HG03442 (cell line): ENCODE measurements at regions not wholly inside any gene's neighbourhood (a gene's known extent, or its start where the extent isn't known, plus 50 kb on each side); places are given as distances from the start of the nearest gene placed in this dataset.
A peak's percentile ranks its signal among the peaks of the same experiment; 100 is the strongest.
"Not testable (repeated sequence)": the region's sequence is repeated elsewhere in the genome, so short reads cannot be mapped to it uniquely, and the experiment has no call there.

Source experiments
- ATAC-seq: cut with Tn5 transposase; IDR thresholded peaks from one replicate; pipeline ENCODE4 v1.9.1; 2021; ENCODE audit warnings: mild to moderate bottlenecking, moderate library complexity; ENCODE audit not compliant: unreplicated experiment

DNA sequence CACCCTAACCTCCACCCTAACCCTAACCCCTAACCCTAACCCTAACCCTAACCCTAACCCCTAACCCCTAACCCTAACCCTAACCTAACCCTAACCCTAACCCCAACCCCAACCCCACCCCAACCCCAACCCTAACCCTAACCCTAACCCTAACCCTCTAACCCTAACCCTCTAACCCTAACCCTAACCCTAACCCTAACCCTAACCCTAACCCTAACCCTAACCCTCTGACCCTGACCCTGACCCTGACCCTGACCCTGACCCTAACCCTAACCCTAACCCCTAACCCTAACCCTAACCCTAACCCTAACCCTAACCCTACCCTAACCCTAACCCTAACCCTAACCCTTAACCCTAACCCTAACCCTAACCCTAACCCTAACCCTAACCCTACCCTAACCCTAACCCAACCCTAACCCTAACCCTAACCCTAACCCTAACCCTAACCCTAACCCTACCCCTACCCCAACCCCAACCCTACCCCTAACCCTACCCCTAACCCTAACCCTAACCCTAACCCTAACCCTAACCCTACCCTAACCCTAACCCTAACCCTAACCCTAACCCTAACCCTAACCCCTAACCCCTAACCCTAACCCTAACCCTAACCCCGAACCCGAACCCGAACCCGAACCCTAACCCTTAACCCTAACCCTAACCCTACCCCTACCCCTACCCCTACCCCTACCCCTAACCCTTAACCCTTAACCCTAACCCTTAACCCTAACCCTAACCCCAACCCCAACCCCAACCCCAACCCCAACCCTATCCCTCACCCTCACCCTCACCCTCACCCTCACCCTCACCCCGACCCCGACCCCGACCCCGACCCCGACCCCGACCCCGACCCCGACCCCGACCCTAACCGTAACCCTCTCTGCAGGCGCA is 186.2 kb upstream of the CHL1 start:
- not testable (repeated sequence) for ATAC-seq

DNA sequence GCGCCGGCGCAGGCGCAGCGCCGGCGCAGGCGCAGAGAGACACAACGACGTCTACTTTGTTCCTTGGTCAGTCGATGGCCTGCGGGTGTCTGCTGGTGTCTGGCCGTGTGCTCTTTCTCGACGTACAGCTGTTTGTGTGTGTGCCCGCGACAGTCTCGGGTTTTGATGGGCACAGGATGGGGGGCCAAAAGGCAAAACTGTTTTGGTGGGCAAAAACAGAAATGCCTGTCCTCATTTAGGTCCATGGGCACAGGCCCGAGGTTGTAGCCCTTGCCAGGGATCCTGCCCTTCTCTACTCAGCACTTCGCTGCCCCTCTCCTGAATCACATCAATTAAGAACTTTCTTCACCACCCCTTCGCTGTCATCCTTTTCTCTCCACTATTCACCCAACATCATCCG is 184.8 kb upstream of the CHL1 start:
- no peak for ATAC-seq

- ATAC-seq: no peak
Measured at GRCh38 chr3:14652-15051, 181.9 kb upstream of the CHL1 start.

DNA sequence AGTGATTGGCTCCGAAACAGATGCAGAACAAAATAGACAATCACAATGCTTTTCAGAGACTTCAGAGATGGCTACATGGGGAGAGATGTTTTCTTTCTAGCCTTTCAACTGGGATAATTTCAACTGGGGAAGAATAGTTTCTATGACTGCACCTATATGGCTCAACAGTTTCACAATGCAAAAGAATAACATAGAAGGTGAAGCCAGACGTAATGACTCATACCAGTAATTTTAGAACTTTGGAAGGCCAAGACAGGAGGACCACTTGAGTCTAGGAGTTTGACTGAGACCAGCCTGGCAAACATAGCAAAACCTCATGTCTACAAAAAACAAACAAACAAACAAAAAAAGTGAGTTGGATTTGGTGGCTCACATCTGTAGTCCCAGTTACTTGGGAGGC is 180.2 kb upstream of the CHL1 start:
- no peak for ATAC-seq

GRCh38 chr3:20421-20820 is 176.1 kb upstream of the CHL1 start:
- no peak for ATAC-seq

GRCh38 chr3:24006-24405 is 172.6 kb upstream of the CHL1 start:
- no peak for ATAC-seq

DNA sequence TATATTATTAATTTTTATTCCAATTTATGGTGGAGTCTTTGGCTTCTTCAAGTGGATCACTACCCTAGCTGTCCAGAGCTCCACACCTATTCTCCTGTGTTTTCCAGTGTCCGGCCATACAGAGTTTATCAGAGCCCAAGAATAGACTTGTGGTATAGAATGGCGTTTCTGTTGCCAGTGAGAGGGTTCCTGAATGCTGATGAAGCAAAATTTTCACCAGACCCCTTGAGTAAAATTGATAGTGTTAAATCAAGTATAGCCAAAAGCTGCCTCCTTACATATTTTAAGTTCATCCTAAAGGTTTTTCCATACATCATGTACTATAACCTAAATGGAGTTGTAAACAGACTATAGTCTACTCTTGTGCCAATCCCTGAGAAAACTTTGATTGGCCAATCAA is 171.5 kb upstream of the CHL1 start:
- no peak for ATAC-seq

GRCh38 chr3:35985-36384 is 160.6 kb upstream of the CHL1 start:
- ATAC-seq: not testable (repeated sequence)

- ATAC-seq: peak; percentile 54
Measured at GRCh38 chr3:42871-43744, 153.5 kb upstream of the CHL1 start.

- no peak for ATAC-seq
Measured at GRCh38 chr3:44028-44676, 152.4 kb upstream of the CHL1 start.

DNA sequence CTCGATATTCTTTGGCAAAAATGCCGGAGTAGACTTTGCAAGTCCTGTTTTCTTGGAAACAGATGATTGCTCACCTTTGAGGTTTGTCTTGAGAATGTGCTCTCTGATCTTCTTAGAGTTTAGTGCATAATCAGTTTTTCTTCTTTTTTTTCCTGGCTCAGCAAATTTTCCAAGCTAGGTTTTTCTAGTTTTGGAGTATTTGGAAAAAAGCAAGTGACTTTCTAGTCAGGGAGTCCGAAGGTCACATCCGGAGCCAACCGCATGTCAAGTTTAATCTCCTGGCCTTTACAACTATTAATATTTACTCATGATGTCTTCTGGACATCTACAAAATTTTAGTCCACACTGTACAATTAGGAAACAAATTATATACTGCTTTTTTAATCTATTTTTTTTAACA is 151.6 kb upstream of the CHL1 start:
- not testable (repeated sequence) for ATAC-seq

DNA sequence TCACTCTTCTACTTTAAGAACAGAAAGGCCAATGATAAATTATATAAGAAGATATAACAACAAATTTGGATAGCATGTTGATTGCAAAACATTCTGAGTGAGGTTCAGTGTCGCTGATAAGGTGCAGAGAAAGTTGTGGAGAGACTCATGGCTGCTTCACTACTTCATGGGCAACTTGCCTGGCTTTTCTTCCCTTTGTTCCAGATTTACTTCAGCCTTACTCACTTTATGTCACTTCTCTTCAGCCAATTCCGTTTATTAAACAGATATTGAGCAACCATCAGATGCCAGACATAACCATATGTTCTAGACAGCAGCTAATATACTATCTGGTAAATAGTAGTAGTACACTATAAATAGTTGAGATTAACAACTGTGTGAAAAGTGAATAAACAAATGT is 150.0 kb upstream of the CHL1 start:
- no peak for ATAC-seq

- not testable (repeated sequence) for ATAC-seq
Measured at GRCh38 chr3:53441-53840, 143.1 kb upstream of the CHL1 start.

DNA sequence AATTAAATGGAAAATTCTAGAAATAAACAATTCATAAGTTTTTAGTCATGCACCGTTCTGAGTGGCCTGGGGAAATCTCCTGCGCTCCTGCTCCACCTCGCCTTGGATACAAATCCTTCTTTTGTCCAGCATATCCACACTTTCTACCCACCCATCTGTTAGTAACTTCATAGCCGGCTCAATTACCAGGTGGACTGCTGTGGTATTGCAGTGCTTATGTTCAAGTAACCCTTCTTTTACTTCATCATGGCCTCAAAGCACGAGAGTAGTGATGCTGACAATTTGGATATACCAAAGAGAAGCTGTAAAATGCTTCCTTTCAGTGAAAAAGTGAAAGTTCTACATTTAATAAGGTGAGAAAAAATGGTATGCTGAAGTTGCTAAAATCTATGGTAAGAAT is 142.3 kb upstream of the CHL1 start:
- ATAC-seq: no peak

- no peak for ATAC-seq
Measured at GRCh38 chr3:56672-57071, 139.9 kb upstream of the CHL1 start.

DNA sequence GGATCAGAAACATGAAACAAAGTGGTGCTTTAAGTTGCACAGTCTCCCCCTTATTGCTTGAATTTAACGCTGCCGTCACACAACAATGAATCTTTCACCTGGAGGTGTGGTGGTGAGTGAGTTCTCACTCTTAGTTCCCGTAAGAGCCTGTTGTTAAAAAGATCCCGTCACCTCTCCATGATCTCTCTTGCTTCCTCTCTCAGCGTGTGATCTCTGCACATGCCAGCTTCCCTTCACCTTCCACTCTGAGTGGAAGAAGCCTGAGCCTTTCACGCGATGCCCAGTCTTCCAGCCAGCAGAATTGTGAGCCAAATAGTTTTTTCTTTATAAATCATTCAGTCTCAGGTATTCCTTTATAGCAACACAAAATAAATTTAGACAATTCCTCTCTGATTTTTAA is 136.7 kb upstream of the CHL1 start:
- no peak for ATAC-seq

DNA sequence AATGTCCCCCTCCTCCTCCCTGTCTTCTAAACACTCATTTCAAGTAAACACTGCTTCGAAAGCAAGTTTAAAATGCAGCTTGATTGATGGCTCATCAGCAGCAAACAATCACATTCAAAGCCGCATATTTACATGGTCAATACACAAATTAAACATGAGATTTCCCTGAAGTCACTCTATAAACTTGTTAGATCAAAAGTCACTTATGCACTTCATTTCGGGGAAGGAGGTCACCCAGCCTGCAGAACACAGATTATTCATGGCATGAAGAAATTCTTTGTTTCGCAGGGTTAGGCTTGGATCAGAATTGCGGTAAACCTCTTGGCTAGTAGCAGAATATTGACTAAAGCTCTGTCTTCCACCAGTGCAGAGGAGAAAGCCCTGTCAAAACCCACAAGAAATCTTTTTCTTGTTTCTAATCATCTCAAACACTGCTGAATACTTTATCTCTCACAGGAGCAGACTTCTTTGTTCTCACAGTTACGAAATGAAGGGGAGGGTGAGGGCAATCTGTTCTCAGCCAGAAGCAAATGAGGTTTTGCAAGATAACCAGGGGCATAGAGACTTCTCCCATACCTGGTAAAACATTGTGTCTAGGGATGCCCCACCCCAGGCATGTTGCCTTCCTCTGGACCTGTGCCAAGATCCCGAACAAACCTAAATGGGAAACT is 133.3 kb upstream of the CHL1 start:
- ATAC-seq: no peak

DNA sequence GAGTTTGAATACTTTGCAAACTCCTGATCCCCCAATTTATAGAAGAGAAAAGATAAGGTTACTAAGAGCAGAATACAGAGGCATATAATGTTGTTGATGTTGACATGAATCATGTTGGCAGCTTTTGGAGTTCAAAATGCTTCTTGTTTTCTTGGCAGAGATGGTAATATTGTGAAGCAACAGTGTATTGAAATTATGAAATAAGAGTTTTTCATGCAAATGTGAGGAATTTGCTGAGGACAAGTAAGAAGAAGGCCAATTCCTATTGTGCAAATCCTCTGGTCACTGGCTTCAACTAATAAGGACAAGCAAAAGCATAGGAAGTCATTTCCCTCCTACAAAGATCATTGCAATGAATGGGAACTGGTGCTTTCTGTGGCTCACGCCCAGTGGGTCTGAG is 126.9 kb upstream of the CHL1 start:
- no peak for ATAC-seq

GRCh38 chr3:72776-73175 is 123.8 kb upstream of the CHL1 start:
- ATAC-seq: no peak

GRCh38 chr3:73271-73670 is 123.3 kb upstream of the CHL1 start:
- no peak for ATAC-seq

DNA sequence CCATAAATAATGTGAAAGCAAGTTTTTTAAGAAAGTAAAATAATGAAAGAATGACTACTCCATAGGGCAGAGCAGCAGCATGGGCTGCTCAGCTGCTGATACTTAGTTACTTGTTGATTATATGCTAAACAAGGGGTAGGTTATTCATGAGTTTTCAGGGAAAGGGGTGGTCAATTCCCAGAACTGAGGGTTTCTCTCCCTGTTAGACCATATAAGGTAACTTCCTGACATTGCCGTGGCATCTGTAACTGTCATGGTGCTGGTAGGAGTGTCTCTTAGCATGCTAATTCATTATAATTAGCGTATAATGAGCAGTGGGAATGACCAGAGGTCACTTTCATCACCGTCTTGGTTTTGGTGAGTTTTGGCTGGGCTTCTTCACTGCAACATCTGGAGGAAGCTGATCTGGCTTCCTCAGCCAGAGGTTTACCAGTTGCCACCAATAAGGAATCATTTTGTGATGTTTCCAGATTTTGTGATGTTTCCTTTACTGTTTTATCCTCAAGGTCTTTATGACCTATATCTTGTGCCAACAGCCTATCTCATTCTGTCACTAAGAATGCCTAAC is 121.8 kb upstream of the CHL1 start:
- no peak for ATAC-seq
